DOHH2 (cell line): ENCODE measurements at regions not wholly inside any gene's neighbourhood (a gene's known extent, or its start where the extent isn't known, plus 50 kb on each side); places are given as distances from the start of the nearest gene placed in this dataset.

Experiments used
- H3F3A ChIP-seq: fragments of 200-600 bp; sonication (generic), shearing (Covaris generic); 2 replicates; pipeline ENCODE4 v1.6.0; 2016; ENCODE audit warnings: antibody characterized with exemption, mild to moderate bottlenecking; ENCODE audit not compliant: control insufficient read depth, insufficient read depth
- H3K27ac ChIP-seq: fragments of 200-600 bp; sonication (generic); 2 replicates; pipeline ENCODE4 v1.5.1; 2014; ENCODE audit warnings: low read depth, mild to moderate bottlenecking, low read length, moderate library complexity
- H3K27me3 ChIP-seq: fragments of 200-600 bp; sonication (generic); 2 replicates; pipeline ENCODE4 v1.6.1; 2014; ENCODE audit warnings: mild to moderate bottlenecking, low read length, mixed read lengths; ENCODE audit not compliant: control insufficient read depth
- H3K36me3 ChIP-seq: fragments of 200-600 bp; sonication (generic); 2 replicates; pipeline ENCODE4 v1.6.1; 2014; ENCODE audit warnings: mild to moderate bottlenecking, low read length, moderate library complexity, mixed read lengths; ENCODE audit not compliant: control insufficient read depth
- H3K4me1 ChIP-seq: fragments of 200-600 bp; sonication (generic); 2 replicates; pipeline ENCODE4 v1.6.1; 2014; ENCODE audit warnings: mild to moderate bottlenecking, low read length, mixed read lengths; ENCODE audit not compliant: control insufficient read depth
- H3K4me2 ChIP-seq: fragments of 200-600 bp; sonication (generic); 2 replicates; pipeline ENCODE4 v1.6.0; 2014; ENCODE audit warnings: mild to moderate bottlenecking, low read length, moderate library complexity
- H3K4me3 ChIP-seq: fragments of 200-600 bp; sonication (generic); 2 replicates; pipeline ENCODE4 v1.5.1; 2014; ENCODE audit warnings: mild to moderate bottlenecking, low read length, mixed read lengths
- H3K79me2 ChIP-seq: fragments of 200-600 bp; sonication (generic); 2 replicates; pipeline ENCODE4 v1.6.1; 2014; ENCODE audit warnings: mild to moderate bottlenecking, low read length, mixed read lengths; ENCODE audit not compliant: control insufficient read depth
- H3K9me2 ChIP-seq: fragments of 200-600 bp; sonication (generic); replicated peaks from 2 replicates; pipeline ENCODE4 v1.6.1; 2014; ENCODE audit warnings: mild to moderate bottlenecking, low read length, mixed read lengths; ENCODE audit not compliant: control insufficient read depth
- H3K9me3 ChIP-seq: fragments of 200-600 bp; sonication (generic); 2 replicates; pipeline ENCODE4 v1.6.1; 2014; ENCODE audit warnings: antibody characterized with exemption, low read length, mixed read lengths; ENCODE audit not compliant: control insufficient read depth, insufficient read depth
- H4K20me1 ChIP-seq: fragments of 200-600 bp; sonication (generic); 2 replicates; pipeline ENCODE4 v1.6.0; 2014; ENCODE audit warnings: low read depth, mild to moderate bottlenecking, antibody characterized with exemption, low read length, moderate library complexity; ENCODE audit not compliant: control insufficient read depth, insufficient read depth
- EZH2phosphoT487 ChIP-seq: fragments of 200-600 bp; sonication (generic); IDR thresholded peaks from 2 replicates; pipeline ENCODE4 v1.6.1; 2017; ENCODE audit warnings: borderline replicate concordance, mild to moderate bottlenecking, antibody characterized with exemption, low read length, moderate library complexity, mixed read lengths
- TF ChIP-seq, protein P1 (sequence below): fragments of 200-600 bp; sonication (generic); IDR thresholded peaks from one replicate; pipeline ENCODE4 v1.5.1; 2014; ENCODE audit warnings: antibody characterized with exemption, mild to moderate bottlenecking, low read depth, low read length; ENCODE audit not compliant: poor library complexity, severe bottlenecking

- Histone ChIP-seq H3F3A (no peaks in the 10 kb centered on the region), H3K27me3 (no peaks in the 10 kb centered on the region), H3K9me3 (no peaks in the 10 kb centered on the region), H4K20me1 (no peaks in the 10 kb centered on the region), H3K4me3 (no peak overlapping the region), H3K79me2 (no peaks in the 10 kb centered on the region), H3K36me3 (no peaks in the 10 kb centered on the region), H3K4me2 (no peak overlapping the region), H3K9me2 (no peaks in the 10 kb centered on the region), H3K4me1 (no peaks in the 10 kb centered on the region), H3K27ac (no peak overlapping the region)
- no peak for TF ChIP-seq EZH2phosphoT487
- TF ChIP-seq, protein P1, sequence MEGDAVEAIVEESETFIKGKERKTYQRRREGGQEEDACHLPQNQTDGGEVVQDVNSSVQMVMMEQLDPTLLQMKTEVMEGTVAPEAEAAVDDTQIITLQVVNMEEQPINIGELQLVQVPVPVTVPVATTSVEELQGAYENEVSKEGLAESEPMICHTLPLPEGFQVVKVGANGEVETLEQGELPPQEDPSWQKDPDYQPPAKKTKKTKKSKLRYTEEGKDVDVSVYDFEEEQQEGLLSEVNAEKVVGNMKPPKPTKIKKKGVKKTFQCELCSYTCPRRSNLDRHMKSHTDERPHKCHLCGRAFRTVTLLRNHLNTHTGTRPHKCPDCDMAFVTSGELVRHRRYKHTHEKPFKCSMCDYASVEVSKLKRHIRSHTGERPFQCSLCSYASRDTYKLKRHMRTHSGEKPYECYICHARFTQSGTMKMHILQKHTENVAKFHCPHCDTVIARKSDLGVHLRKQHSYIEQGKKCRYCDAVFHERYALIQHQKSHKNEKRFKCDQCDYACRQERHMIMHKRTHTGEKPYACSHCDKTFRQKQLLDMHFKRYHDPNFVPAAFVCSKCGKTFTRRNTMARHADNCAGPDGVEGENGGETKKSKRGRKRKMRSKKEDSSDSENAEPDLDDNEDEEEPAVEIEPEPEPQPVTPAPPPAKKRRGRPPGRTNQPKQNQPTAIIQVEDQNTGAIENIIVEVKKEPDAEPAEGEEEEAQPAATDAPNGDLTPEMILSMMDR: no peak
Measured at GRCh38 chr13:81636120-81636519, 1295.2 kb upstream of the SPRY2 start.

GRCh38 chr13:81615031-81615430 lies 1274.1 kb upstream of the SPRY2 start:
- Histone ChIP-seq H3F3A (no peaks in the 10 kb centered on the region), H3K27ac (no peak overlapping the region), H3K36me3 (no peaks in the 10 kb centered on the region), H4K20me1 (no peaks in the 10 kb centered on the region), H3K4me1 (no peaks in the 10 kb centered on the region), H3K79me2 (no peaks in the 10 kb centered on the region), H3K9me3 (no peaks in the 10 kb centered on the region), H3K9me2 (no peaks in the 10 kb centered on the region), H3K27me3 (no peaks in the 10 kb centered on the region), H3K4me2 (no peak overlapping the region), H3K4me3 (no peak overlapping the region)
- TF ChIP-seq, protein P1: no peak
- no peak for TF ChIP-seq EZH2phosphoT487

- Histone ChIP-seq H3K27ac (no peak overlapping the region), H3K27me3 (no peaks in the 10 kb centered on the region), H3K4me1 (no peaks in the 10 kb centered on the region), H3K36me3 (no peaks in the 10 kb centered on the region), H3K9me3 (no peaks in the 10 kb centered on the region), H3F3A (no peaks in the 10 kb centered on the region), H3K9me2 (no peaks in the 10 kb centered on the region), H3K4me2 (no peak overlapping the region), H3K4me3 (no peak overlapping the region), H4K20me1 (no peaks in the 10 kb centered on the region), H3K79me2 (no peaks in the 10 kb centered on the region)
- TF ChIP-seq EZH2phosphoT487: no peak
- TF ChIP-seq, protein P1: no peak
Measured at GRCh38 chr13:81610644-81611043, 1269.7 kb upstream of the SPRY2 start.

GRCh38 chr13:81609335-81609734 lies 1268.4 kb upstream of the SPRY2 start:
- no peaks in the 10 kb centered on the region for H3F3A ChIP-seq
- H3K27ac ChIP-seq: no peak overlapping the region
- TF ChIP-seq, protein P1: no peak
- TF ChIP-seq EZH2phosphoT487: no peak
- no peaks in the 10 kb centered on the region for H3K27me3 ChIP-seq
- H3K4me2 ChIP-seq: no peak overlapping the region
- H3K9me2 ChIP-seq: no peaks in the 10 kb centered on the region
- no peaks in the 10 kb centered on the region for H4K20me1 ChIP-seq
- no peak overlapping the region for H3K4me3 ChIP-seq
- no peaks in the 10 kb centered on the region for H3K9me3 ChIP-seq
- no peaks in the 10 kb centered on the region for H3K36me3 ChIP-seq
- H3K4me1 ChIP-seq: no peaks in the 10 kb centered on the region
- no peaks in the 10 kb centered on the region for H3K79me2 ChIP-seq
